ENCODE measurements at regions not wholly inside any gene's neighbourhood (a gene's known extent, or its start where the extent isn't known, plus 50 kb on each side); places are given as distances from the start of the nearest gene placed in this dataset.

DNA sequence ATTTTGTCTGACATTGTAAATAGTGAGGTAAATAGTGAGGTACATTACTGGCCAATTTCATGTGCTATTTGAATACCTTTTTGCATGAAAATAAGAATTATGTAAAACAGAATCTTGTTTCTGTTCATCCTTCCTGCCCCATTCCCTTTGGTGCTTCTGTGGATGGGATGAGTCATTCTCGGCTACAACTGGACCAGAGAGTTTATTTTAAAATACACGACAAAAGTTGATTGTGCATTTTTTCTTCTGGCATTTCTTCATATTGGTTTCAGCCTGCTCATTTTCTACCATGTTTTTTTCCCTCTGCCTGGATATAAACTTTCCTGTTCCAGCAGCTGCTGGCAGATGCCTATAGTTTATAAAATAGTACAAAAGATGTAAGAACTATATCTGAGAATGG, 107.5 kb downstream of the CYSLTR2 start:
- DNase-seq, result no peak

DNA sequence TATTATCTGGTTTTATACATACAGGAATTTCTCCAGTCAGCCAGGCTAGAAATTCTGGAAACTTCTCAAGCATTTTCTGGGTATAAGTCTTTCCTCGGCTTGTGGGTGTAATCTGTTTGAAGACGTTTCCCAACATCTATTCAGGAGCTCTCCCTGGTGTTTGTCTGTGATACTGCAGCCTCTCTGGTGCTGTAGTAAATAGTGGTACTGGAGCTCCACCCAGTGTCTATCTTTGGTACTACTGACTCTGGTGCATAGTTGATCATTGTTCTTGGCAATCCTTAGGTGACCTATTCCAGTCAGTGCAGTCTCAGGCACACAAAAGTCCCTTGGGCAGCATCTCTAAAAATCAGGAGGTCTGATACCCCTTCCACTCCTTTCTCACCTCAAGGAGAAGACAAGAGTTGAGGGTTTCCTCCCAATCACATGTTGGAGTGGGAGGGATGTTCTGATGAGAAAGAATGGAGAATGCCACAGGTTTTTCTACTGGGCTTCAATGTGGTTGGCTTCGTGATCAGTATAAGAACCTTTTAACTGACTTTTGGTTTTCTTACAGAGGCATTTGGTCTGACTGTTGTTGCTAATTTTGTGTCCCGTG, 115.5 kb downstream of the CYSLTR2 start:
- DNase-seq, result peak; percentile 90

DNA sequence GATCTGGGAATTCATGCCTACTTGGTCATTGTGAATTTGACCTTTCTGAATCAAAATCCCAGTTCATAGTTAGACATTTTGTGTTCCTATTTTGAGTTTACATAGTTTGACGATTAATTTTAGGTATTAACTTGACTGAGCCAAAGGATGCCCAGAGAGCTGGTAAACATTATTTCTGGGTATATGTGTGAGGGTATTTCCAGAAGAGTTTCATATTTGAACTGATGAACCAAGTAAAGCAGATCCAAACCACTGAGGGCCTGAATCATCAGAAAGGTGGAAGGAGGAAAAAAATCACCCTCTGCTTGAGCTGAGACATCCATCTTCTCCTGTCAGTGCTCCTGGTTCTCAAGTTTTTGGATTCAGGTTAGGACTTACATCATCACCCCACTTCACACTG, 116.6 kb downstream of the CYSLTR2 start:
- no peak for DNase-seq

DNA sequence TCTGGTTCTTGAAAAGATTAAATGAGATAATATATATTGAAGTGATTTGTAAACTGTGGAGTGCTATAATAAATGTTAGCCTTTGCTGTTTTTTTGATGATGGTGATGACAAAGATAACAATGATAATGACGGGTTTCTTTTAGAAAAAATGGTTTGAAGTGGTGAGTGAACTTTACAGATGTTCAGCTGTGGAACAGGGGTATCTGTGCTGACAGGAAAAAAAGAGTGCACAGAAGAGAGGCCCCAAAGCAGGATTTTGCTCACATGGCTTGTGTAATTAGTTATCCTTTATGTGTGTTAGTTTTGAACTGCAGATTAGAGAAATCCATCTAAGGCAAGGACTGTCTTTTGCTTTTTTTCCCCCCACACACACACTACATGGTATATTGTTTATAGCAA, 119.2 kb downstream of the CYSLTR2 start:
- DNase-seq, result no peak

DNA sequence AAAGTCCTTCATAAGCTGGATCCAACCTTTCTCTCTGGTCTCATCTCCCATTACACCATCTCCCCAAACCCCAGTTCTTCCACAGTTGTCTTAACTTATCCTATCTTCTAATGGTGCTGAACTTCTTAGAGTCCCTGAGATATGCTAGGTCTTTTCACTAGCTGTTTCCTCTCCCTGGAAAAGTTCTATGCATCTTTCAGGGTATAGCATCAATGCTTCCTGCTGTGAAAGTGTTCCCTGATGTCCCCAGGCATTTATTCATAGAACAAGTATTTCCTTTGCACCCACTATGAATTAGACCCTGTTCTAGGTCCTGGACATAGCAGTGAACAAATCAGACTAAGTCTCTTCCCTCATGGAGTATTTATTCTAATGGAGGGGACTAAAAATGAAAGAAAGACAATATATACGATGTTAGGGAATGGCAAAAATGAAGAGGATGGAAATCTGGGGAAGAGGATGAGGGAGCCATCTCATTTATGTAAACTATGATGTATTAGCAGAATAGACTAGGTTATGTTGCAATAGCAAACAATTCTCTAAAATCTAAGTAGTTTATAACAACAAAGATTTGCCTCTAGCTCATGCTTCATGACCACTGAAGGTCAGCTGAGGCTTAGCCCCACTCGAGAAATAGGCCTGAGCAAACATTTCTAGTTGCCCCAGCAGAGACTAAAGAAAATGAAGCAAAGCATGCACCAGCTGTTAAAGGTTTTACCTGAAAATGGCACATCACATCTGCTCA, 120.0 kb downstream of the CYSLTR2 start:
- DNase-seq, result no peak

DNA sequence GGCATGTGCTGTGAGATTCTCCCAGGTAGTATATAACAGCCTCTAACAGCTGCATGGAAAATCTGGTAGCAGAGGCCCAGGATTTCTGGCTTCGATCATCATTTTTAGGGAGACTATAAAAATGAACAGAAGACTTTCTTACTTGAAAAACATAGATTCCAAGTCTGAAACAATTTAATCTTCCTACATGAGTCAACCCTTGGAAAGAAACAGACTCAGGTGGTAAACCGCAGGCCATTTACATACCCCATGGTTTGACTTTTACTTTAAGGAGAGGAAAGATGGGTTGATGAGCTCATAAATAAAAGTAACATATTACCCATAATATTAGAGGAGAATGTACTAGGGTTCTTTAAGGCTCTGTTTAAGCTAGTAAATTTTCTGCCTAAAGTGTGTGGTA, 121.6 kb downstream of the CYSLTR2 start:
- no peak for DNase-seq

DNA sequence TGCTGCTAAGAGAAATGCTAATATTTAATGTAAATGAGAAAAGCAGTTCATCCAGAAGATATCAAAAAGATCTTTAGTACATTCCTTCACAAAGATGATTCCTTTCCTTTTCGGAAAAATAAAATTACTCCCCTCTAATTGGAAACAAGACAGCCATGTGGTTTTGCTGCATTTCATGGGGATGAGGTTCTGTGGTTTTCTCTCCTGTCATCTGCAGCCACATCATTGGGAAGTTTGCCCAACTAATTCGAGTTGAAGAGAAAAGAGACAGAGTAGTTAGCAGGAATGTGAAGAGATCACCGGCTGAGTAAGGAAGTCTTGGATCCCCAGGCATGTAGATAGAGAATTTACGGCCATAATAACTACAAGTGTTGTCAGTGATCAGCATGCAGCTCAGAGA, 122.1 kb downstream of the CYSLTR2 start:
- no peak for DNase-seq

DNA sequence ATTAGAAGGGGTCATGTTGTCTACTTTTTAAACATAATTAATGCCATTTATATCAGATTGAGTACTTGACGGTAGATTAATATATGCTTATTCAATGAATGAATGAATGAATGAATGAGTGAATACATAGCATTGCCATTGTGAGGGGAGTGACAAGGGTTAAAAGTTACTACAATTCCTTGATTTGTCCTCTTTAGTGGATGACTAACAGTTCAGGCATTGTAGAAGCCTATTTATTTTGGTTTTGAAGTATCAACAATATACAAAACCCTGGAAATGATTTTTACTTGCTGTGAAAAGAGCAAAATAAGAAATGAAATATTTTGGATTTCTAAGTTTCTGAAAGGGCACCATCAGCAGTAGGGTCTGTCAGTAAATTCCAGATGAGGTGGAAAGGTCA, 122.7 kb downstream of the CYSLTR2 start:
- DNase-seq, result no peak

DNA sequence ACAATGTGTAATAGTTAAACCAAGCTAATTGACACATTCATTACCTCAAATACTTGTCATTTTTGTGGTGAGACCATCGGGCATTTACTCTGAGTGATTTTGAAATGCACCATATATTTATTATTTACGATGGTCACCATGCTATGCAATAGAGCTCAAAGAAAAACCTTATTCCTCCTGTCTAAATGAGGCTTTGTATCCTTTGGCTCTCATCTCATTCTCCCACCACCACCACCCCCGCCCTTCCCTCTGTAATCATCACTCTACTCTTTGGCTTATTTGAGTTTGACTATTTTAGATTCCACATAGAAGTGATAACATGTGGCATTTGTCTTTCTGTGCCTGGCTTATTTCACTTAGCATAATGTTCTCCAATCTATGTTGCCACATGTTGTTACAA, 124.9 kb downstream of the CYSLTR2 start:
- DNase-seq, result no peak

DNA sequence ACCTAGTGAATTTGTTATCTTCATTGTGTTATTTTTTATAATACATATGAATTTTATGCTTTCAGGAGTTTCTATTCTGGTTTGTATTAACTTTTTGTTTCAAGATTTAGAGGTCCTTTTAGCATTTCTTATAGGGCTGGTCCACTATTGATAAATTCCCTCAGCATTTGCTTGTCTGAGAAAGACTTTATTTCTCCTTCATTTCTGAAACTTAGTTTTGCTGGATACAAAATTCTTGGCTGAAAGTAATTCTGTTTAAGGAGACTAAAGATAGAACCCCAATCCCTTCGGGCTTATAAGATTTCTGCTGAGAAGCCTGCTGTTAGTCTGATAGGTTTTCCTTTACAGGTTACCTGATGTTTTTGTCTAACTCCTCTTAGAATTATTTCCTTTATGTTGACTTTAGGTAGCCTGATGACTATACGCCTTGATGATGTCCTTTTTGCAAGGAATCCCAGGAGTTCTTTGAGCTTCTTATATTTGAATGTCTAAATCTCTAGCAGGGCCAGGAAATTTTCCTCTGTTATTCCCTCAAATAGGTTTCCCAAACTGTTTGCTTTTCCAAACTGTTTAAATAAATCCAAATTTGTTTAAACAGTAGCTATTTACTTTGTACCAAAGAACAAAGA, 127.1 kb downstream of the CYSLTR2 start:
- no peak for DNase-seq

DNA sequence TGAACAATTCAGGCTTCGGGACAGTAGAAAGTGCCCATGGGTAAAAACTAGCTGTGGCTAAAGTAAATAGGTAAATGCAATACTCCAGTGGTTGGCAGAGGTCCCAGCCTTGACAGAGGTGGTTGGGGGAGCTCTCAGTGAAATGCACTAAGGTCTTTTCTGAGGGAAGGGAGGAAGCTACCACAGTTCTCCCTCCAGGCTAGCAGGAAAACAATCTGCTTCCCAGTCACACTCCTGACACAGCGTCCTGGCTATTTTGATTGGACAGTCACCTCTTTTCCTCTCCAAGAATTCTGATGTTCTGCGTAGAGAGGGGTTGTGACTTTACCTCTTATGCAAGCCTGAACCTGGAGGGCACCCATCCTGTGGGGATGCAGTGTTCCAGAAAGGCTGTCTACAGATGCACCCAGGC, 128.7 kb downstream of the CYSLTR2 start:
- no peak for DNase-seq

DNA sequence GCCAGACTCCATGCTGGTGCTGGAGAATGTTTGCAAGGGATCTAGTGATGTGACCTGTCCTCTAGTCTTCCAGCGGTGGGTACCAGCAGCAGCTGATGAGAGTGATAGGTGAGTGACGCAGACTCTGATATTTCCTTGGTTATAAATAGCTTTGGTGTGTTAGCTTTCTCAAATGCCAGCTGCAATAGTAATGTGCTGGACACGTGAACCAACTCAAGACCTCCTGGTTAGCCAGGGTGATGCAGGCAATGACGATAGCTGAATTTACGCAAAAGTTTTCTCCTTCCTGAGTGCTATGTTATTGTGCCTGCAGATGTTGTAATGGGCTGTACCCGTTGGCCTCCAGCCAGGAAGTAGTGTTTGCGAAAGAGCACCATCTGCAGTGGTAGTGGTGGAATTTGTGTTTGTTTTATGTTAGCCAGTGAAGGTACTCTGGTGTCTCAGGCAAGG, 129.5 kb downstream of the CYSLTR2 start:
- DNase-seq, result peak; percentile 97

DNA sequence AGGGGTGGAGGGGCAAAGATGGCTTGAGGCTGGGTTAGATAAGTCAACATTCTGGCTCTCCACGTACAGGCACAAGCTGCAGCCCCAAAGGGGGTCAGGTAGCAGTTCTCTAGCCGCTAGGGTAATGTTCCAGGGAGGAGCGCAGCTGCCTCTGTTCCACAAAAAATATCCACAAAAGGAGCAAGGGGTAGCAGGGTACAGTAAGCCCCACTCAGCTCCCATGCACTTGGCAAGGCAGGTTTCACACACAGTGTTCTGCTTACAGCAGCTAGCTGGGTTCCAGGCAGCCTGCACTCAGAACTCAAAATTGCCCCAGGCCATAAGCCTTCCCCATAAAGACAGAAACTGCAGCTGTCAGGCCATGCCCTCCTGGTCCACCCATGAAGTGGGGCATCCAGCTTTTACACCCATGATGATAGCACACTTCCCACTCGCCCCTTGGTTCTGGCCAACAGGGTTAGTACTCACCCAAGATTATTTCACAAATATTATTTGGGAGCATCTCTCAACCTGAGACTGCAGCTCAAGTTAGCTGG, 130.0 kb downstream of the CYSLTR2 start:
- no peak for DNase-seq

DNA sequence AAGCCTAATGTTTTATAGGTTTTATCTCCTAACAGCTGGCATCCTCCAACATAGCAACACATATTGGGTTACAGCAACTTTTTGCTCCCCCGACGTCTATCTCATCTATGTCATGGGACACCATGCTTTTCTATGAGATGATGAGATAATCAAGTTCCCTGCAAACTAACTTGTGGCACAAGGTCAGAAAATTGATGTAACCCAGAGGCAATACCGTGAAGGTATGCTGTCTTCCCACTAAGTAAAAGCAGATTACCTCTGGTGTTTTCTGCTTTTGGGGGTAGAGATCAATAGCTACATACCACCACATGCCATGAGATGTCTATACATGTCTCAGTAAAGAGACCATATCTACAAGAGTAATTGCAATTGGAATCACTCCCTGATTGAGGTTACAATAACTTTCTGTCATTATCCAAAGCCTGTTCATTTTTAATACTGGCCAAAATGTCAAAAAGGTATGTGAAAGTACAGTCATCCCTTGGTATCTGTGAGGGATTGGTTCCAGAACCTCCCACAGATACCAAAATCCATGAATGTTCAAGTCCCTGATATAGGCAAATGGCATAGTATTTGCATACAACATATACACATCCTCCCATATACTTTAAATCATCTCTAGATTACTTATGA, 131.3 kb downstream of the CYSLTR2 start:
- no peak for DNase-seq

DNA sequence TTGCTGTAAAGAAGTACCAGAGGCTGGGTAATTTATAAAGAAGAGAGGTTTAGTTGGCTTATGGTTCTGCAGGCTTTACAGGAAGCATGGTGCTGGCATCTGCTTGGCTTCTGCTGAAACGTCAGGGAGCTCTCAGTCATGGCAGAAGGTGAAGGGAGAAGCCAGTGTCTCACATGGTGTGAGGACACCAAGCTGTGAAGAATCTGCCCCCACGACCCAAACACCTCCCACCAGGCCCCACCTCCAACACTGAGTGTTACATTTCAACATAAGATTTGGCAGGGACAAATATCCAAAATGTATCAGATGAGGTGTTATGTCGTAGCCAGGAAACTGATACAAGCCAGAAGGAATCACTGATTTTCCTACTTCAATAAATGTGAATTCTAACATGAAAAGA, 136.5 kb downstream of the CYSLTR2 start:
- DNase-seq, result no peak

DNA sequence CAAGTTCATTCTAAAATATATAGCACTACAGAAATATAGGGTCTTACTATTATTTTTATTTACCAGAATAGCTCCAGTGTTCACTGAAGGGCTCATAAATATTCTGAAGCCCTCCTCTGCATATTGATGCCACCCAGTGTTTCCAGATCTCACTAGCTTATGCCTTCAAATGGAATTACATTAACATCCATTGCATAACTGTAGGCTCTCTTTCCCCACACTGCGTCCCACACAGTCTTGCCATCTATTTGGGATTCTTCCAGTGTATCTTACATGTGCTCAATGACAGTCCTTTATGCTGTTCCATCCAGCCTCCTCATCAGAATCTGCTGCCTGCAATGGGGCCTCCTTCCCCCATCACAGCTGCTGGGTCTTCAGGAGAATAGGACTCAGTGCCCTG, 137.2 kb downstream of the CYSLTR2 start:
- DNase-seq, result peak; percentile 41

DNA sequence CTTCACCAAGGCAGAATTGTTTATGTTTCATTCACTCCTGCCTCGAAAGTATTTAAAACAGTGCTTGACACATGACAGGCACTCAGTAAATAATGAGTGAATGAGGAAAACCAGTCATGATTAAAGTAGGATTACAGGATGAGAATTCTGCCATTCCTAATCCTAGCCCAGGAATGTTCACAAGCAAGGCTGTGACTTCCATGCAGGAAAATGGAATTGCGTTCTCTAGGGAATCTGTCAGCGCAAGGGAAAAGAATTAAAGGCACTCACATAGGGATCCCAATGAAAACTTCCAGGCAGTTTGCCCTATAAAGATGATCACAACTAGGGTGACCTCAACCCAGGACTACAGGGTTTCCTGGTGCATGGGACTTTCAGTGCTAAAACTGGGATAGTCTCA, 143.4 kb downstream of the CYSLTR2 start:
- no peak for DNase-seq

DNA sequence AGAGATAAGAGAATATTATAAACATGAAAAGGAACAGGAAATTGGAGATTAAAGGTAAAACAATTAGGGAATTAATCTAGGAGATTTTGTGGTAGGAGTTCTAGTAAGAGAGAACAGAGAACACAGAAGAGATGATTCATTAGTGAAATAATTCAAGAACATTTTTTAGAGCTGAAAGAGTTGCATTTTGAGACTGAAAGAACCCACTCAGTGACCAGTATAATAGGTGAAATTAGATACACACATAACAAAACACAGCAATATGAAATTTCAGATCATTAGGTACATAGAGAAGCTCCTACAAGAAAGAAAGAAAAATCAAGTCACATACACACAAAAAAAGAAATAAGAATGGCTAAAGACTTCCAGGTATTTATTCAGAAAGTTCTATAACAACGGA, 144.0 kb downstream of the CYSLTR2 start:
- DNase-seq, result no peak

DNA sequence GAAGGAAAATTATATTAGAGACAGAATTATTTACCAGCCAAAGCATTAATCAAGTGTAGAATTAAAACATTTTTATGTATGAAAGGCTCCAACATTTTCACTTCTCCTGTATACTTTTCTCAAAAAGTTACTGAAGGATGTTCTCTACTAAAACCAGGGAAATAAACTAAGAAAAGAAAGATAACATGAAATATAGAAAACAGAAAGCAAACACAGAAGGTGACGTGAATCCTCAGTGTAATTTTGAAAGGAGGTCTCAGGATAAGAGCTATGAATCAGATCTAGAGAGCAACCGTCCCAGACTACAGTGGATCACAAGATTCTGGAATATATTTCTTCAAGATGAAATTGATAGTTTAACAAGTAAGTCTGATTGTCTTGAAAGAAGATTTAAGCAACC, 144.5 kb downstream of the CYSLTR2 start:
- no peak for DNase-seq

DNA sequence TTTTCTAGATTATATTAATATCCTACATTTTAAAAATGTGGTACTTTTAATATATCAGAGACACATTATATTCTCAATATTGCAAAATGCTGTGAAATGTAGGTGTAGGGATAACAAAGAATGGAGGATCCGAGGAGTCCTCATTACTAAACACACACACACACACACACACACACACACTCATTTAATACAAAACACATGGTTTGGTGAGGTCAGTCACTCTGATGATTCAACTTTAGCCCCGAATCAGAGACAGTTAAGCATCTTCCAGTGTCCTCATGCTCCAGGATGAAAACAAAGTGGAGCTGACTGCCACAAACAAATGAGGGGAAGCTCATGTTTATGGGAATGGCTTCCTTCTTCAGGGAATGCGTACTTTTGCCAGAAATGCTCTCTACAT, 147.5 kb downstream of the CYSLTR2 start:
- no peak for DNase-seq

DNA sequence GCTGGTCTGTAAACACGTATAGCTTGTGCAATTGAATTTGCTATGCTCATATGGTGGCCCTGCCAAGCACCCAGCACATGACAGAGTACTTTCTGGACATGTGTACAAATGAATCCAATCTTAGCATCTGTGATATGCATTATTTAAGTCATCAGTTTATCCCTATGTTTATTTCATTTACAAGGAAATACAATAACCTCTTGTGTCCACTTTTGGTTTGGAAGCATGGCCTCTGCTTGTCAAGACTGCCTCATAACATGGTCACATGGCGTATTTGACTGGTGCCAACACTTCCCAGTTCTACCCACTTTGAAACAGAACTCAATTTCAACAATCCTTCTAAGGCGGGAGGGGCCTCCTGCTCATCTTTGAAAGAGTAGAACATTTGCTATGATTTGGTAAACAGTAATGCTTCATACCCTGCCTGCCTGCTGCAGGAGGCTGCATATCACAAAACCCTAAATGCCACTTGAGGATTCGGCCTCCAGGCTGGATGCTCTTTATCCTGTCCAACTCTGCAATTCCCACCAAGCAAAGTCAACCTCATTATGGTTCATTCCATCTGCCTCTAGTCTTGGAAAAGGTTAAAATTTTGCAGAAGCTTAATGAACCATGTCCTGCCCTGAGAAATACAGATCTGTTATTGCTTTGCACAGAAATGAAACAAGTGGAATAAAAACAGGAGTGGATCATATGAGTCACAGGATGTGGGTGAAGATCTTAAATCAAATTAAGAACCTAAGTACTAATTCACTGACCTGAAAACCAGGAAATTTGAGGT, 151.3 kb downstream of the CYSLTR2 start:
- DNase-seq, result peak; percentile 20

DNA sequence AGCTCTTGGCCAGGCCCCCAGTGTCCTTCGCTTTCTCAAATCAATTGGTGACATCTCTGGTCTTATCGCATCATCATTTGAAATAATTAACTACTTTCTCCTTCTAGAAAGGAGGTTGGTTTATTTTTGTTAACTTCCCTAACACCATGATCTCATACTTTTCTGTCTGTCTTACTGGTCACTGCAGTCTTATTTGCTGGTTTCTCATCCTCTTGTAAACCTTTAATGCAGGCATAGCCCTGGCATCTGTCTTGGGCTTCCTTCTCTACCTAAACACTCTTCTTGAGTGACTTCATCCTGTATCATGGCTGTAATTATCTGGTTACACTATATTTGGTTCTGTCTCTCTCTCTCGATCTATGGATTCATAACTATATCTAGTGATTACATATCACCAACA, 152.8 kb downstream of the CYSLTR2 start:
- peak; percentile 45 for DNase-seq

DNA sequence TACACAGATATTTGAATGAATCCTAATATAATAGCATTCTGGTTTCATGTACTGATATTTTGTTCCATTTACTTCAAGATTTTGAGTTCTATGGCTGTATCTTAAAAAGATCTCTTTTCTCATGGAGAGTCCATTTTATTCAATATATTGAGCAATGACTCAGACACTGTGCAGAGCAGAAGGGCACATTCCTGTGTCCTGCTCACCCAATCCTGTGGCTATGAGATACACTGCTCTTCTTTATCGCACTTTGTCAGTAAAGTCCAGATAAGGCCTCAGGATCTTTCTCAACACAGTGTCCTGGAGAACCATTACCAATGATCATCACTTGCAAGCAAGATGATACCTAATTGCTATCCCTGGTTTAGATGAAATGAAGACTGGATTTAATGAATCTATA, 155.0 kb downstream of the CYSLTR2 start:
- DNase-seq, result no peak

Data from inflammatory macrophage treated with lipopolysaccharide for 4 hours (primary cell).